ENCODE measurements at regions not wholly inside any gene's neighbourhood (a gene's known extent, or its start where the extent isn't known, plus 50 kb on each side); places are given as distances from the start of the nearest gene placed in this dataset.

- TF ChIP-seq CTCF (IDR thresholded peaks at IDR 0.05) (no peak), POLR2A (IDR thresholded peaks at IDR 0.05) (no peak)
Observed at GRCh38 chr6:14452567-14453527, 335.3 kb downstream of the CD83 start.
